Liver (tissue), 8 donors: ENCODE measurements at regions not wholly inside any gene's neighbourhood (a gene's known extent, or its start where the extent isn't known, plus 50 kb on each side); places are given as distances from the start of the nearest gene placed in this dataset.

Experiments used
- DNase-seq: peaks from one replicate; pipeline ENCODE4 v3.0.0-alpha.2; 2017; ENCODE audit warnings: low spot score
- H3K27ac ChIP-seq, 2 donors: one replicate each; pipeline ENCODE4 v1.7.0; 2013; ENCODE audit warnings: inconsistent platforms in 2 of 2, low read length in 2 of 2, control low read depth in 1 of 2, low read depth in 1 of 2, mild to moderate bottlenecking in 1 of 2
- H3K27me3 ChIP-seq, 4 donors: one replicate each; pipeline versions ENCODE4 v1.6.1 to v1.7.0; 2013; ENCODE audit warnings: low read length in 3 of 4, inconsistent platforms in 1 of 4, mild to moderate bottlenecking in 1 of 4, moderate library complexity in 1 of 4; ENCODE audit not compliant: control insufficient read depth in 4 of 4, insufficient read depth in 4 of 4
- H3K36me3 ChIP-seq, 4 donors: one replicate each; pipeline versions ENCODE4 v1.6.1 to v1.7.0; 2013; ENCODE audit warnings: low read length in 3 of 4, mild to moderate bottlenecking in 3 of 4, low read depth in 1 of 4, moderate library complexity in 1 of 4; ENCODE audit not compliant: control insufficient read depth in 4 of 4, insufficient read depth in 3 of 4
- H3K4me1 ChIP-seq, 4 donors: one replicate each; pipeline versions ENCODE4 v1.6.1 to v1.7.0; 2013; ENCODE audit warnings: low read length in 3 of 4, mild to moderate bottlenecking in 3 of 4, moderate library complexity in 1 of 4; ENCODE audit not compliant: control insufficient read depth in 4 of 4, insufficient read depth in 4 of 4
- H3K4me3 ChIP-seq, 3 donors: one replicate each; pipeline versions ENCODE4 v1.6.1 to v1.7.0; 2013; ENCODE audit warnings: low read length in 3 of 3, control low read depth in 1 of 3, low read depth in 1 of 3, mild to moderate bottlenecking in 1 of 3
- H3K9ac ChIP-seq, 2 donors: one replicate each; pipeline ENCODE4 v1.7.0; 2013; ENCODE audit warnings: low read length in 2 of 2, mild to moderate bottlenecking in 2 of 2, moderate library complexity in 2 of 2, control low read depth in 1 of 2, low read depth in 1 of 2
- H3K9me3 ChIP-seq, 4 donors: one replicate each; pipeline versions ENCODE4 v1.6.1 to v1.7.0; 2013; ENCODE audit warnings: low read length in 3 of 4; ENCODE audit not compliant: control insufficient read depth in 4 of 4
- EGR1 ChIP-seq, 2 donors: IDR thresholded peaks; 2 replicates each; pipeline ENCODE4 v1.6.1; 2016 to 2018; ENCODE audit warnings: antibody characterized with exemption in 2 of 2, low read depth in 2 of 2
- FOXA2 ChIP-seq: IDR thresholded peaks from 2 replicates; pipeline ENCODE4 v1.6.1; 2016; ENCODE audit warnings: antibody characterized with exemption
- GABPA ChIP-seq, 2 donors: IDR thresholded peaks in 1 of 2; conservative IDR thresholded peaks in 1 of 2; 2 replicates each; pipeline ENCODE4 v1.6.1; 2016; ENCODE audit warnings: antibody characterized with exemption in 2 of 2, mild to moderate bottlenecking in 1 of 2, moderate library complexity in 1 of 2
- HNF4A ChIP-seq, 2 donors: conservative IDR thresholded peaks; 2 replicates each; pipeline ENCODE4 v1.6.1; 2016; ENCODE audit warnings: antibody characterized with exemption in 2 of 2, mild to moderate bottlenecking in 2 of 2
- HNF4G ChIP-seq: IDR thresholded peaks from 2 replicates; pipeline ENCODE4 v1.6.1; 2016; ENCODE audit warnings: antibody characterized with exemption
- JUND ChIP-seq, 2 donors: IDR thresholded peaks; 2 replicates each; pipeline ENCODE4 v1.6.1; 2016; ENCODE audit warnings: antibody characterized with exemption in 2 of 2
- NR2F2 ChIP-seq: IDR thresholded peaks from 2 replicates; pipeline ENCODE4 v1.6.1; 2016; ENCODE audit warnings: antibody characterized with exemption
- RAD21 ChIP-seq, 2 donors: IDR thresholded peaks; 2 replicates each; pipeline ENCODE4 v1.6.1; 2016; ENCODE audit warnings: antibody characterized with exemption in 2 of 2, mild to moderate bottlenecking in 2 of 2
- RXRA ChIP-seq, 2 donors: IDR thresholded peaks; 2 replicates each; pipeline ENCODE4 v1.6.1; 2017 to 2018; ENCODE audit warnings: antibody characterized with exemption in 2 of 2, mild to moderate bottlenecking in 1 of 2
- SP1 ChIP-seq: IDR thresholded peaks from 2 replicates; pipeline ENCODE4 v1.6.1; 2018; ENCODE audit warnings: antibody characterized with exemption, mild to moderate bottlenecking
- YY1 ChIP-seq: IDR thresholded peaks from 2 replicates; pipeline ENCODE4 v1.6.1; 2016; ENCODE audit warnings: antibody characterized with exemption, mild to moderate bottlenecking
- WGBS: extraction: QIAGEN DNeasy Blood & Tissue Kit; methylation state at CpG from one replicate; pipeline ENCODE4 v1.1.7; 2013; 5-methylcytosine and 5-hydroxymethylcytosine counted together
- TF ChIP-seq, protein P1 (sequence below): IDR thresholded peaks from 2 replicates; pipeline ENCODE4 v1.6.1; 2016; ENCODE audit warnings: antibody characterized with exemption
- TF ChIP-seq, protein P2 (sequence below): IDR thresholded peaks from 2 replicates; pipeline ENCODE4 v1.6.1; 2016; ENCODE audit warnings: antibody characterized with exemption
- TF ChIP-seq, protein P3 (sequence below): IDR thresholded peaks from 2 replicates; pipeline ENCODE4 v1.6.1; 2016; ENCODE audit warnings: antibody characterized with exemption
- TF ChIP-seq, protein P4 (sequence below): fragments of 150-350 bp; IDR thresholded peaks from 2 replicates; pipeline ENCODE4 v1.5.1; 2017; ENCODE audit warnings: improper control_type of control experiment, low read depth, low read length; ENCODE audit not compliant: missing input control
- donor health status: healthy.
- donor health status: healthy.
- donor health status: healthy.
- donor health status: healthy.
- donor health status: healthy.

DNA sequence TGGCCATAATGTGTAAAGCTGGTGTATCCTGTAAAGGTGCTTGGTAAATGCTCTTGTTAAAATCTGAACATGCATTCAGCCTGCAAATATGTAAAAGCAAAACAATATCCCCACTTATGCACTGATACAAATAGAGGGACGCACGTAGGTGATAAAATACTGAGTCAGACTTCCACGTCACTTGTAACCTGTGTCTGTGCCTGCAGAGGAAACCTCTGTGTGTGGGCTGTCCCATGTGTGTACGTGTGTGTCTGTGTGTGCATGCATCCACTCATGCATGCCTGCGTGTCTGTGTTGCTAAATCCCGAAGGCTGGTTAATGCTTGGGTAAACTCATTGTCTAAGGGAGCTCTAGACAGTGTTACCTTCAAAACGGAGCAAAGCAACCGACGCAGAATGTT, 68.9 kb downstream of the KLF6 start:
- H3K4me3 ChIP-seq: no peak overlapping the region
- H3K36me3 ChIP-seq: no peaks in the 10 kb centered on the region
- no peak overlapping the region for H3K27ac ChIP-seq
- H3K27me3 ChIP-seq: no peaks in the 10 kb centered on the region
- no peak for TF ChIP-seq GABPA (IDR thresholded peaks at IDR 0.05 in 1 of 2, conservative IDR thresholded peaks at IDR 0.05 in 1 of 2)
- no peak for TF ChIP-seq JUND (IDR thresholded peaks at IDR 0.05)
- no peak for TF ChIP-seq YY1
- no peak for TF ChIP-seq SP1
- H3K4me1 ChIP-seq: peaks cover 0 to 8% (median 2%) of the 10 kb centered on the region in 4 donors
- DNase-seq: no peak
- H3K9ac ChIP-seq: no peak overlapping the region
- H3K9me3 ChIP-seq: peaks cover 2 to 11% (median 3%) of the 10 kb centered on the region in 4 donors
- WGBS: 93% methylated on average over 9 of the region's 9 CpGs

DNA sequence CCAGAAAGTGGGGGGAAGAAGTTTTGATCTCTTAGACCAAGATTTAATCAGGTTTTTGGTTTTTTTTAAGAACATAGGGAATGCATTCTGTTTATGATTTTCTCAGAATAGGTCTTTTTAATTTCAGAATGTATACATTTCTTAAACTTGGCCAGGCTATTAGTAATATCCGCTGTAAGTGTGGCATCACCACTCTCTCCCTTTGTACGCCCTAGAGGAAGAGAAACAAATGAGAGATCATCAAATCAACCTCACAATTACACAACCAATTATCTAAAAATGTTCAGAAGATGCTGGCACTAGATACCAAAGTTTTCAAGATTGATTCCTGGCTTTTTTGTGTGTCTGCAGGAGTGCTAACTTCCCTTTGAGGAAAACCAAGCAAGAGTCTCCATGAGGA, 70.0 kb downstream of the KLF6 start:
- WGBS: 96% methylated on average over 2 of the region's 2 CpGs
- Histone ChIP-seq H3K4me3 (no peak overlapping the region), H3K9ac (no peak overlapping the region), H3K27me3 (no peaks in the 10 kb centered on the region), H3K9me3 (peaks cover 2 to 11% (median 3%) of the 10 kb centered on the region in 4 donors), H3K36me3 (no peaks in the 10 kb centered on the region), H3K27ac (no peak overlapping the region), H3K4me1 (no peaks in the 10 kb centered on the region)
- no peak for TF ChIP-seq RXRA (IDR thresholded peaks at IDR 0.05)
- TF ChIP-seq, protein P1, sequence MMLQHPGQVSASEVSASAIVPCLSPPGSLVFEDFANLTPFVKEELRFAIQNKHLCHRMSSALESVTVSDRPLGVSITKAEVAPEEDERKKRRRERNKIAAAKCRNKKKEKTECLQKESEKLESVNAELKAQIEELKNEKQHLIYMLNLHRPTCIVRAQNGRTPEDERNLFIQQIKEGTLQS: no peak
- no peak for TF ChIP-seq NR2F2
- TF ChIP-seq, protein P2, sequence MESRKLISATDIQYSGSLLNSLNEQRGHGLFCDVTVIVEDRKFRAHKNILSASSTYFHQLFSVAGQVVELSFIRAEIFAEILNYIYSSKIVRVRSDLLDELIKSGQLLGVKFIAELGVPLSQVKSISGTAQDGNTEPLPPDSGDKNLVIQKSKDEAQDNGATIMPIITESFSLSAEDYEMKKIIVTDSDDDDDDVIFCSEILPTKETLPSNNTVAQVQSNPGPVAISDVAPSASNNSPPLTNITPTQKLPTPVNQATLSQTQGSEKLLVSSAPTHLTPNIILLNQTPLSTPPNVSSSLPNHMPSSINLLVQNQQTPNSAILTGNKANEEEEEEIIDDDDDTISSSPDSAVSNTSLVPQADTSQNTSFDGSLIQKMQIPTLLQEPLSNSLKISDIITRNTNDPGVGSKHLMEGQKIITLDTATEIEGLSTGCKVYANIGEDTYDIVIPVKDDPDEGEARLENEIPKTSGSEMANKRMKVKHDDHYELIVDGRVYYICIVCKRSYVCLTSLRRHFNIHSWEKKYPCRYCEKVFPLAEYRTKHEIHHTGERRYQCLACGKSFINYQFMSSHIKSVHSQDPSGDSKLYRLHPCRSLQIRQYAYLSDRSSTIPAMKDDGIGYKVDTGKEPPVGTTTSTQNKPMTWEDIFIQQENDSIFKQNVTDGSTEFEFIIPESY: no peak
- no peak for TF ChIP-seq RAD21 (IDR thresholded peaks at IDR 0.05)
- no peak for TF ChIP-seq JUND (IDR thresholded peaks at IDR 0.05)
- no peak for TF ChIP-seq YY1
- TF ChIP-seq FOXA2: no peak
- TF ChIP-seq HNF4G: no peak
- TF ChIP-seq, protein P3, sequence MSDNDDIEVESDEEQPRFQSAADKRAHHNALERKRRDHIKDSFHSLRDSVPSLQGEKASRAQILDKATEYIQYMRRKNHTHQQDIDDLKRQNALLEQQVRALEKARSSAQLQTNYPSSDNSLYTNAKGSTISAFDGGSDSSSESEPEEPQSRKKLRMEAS: no peak
- TF ChIP-seq EGR1 (IDR thresholded peaks at IDR 0.05; ENCODE audit: low read depth in 2 of 2): no peak
- no peak for TF ChIP-seq HNF4A (conservative IDR thresholded peaks at IDR 0.05)
- TF ChIP-seq, protein P4, sequence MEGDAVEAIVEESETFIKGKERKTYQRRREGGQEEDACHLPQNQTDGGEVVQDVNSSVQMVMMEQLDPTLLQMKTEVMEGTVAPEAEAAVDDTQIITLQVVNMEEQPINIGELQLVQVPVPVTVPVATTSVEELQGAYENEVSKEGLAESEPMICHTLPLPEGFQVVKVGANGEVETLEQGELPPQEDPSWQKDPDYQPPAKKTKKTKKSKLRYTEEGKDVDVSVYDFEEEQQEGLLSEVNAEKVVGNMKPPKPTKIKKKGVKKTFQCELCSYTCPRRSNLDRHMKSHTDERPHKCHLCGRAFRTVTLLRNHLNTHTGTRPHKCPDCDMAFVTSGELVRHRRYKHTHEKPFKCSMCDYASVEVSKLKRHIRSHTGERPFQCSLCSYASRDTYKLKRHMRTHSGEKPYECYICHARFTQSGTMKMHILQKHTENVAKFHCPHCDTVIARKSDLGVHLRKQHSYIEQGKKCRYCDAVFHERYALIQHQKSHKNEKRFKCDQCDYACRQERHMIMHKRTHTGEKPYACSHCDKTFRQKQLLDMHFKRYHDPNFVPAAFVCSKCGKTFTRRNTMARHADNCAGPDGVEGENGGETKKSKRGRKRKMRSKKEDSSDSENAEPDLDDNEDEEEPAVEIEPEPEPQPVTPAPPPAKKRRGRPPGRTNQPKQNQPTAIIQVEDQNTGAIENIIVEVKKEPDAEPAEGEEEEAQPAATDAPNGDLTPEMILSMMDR: no peak
- DNase-seq: no peak

DNA sequence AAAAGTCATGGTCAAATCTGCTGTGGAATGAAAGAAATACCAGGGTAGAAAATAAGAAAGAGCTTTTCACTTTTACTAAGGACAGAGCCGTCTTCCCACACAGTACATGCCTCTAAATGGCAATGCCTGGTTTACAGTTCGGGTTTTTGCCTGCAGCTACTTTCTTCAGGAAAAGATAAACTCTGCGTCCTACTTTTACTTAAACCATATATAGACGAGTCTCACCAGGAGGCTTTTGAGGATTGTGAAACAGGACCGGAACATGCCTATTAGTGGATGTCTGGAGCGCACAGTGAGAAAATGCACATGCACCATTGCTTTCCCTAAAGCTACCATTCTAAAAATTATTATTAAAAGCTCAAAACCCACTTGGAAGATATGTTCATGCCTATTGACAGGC, 70.5 kb downstream of the KLF6 start:
- no peak for TF ChIP-seq HNF4G
- DNase-seq: no peak

More for the DNA sequence above, 70.5 kb downstream of the KLF6 start:
- Histone ChIP-seq H3K9me3 (peaks cover 2 to 11% (median 3%) of the 10 kb centered on the region in 4 donors), H3K4me3 (no peak overlapping the region), H3K27ac (no peak overlapping the region), H3K4me1 (no peaks in the 10 kb centered on the region), H3K36me3 (no peaks in the 10 kb centered on the region), H3K27me3 (no peaks in the 10 kb centered on the region), H3K9ac (no peak overlapping the region)
- 92% methylated on average over 6 of the region's 6 CpGs for WGBS
